Progenitor cell of endocrine pancreas (in vitro differentiated cells): ENCODE measurements at regions not wholly inside any gene's neighbourhood (a gene's known extent, or its start where the extent isn't known, plus 50 kb on each side); places are given as distances from the start of the nearest gene placed in this dataset.

ENCODE experiments used
- DNase-seq: peaks from one replicate; pipeline ENCODE4 v3.0.0; 2021; ENCODE audit warnings: low spot score; ENCODE audit not compliant: unreplicated experiment
- H3K27ac Mint-ChIP-seq: 2 replicates; pipeline ENCODE4 v1.8.0; 2021; ENCODE audit warnings: mild to moderate bottlenecking, moderate library complexity, mixed read lengths
- H3K27me3 Mint-ChIP-seq: 2 replicates; pipeline ENCODE4 v1.8.0; 2021; ENCODE audit warnings: mixed read lengths
- H3K36me3 Mint-ChIP-seq: 2 replicates; pipeline ENCODE4 v1.8.0; 2022; ENCODE audit warnings: mixed read lengths; ENCODE audit not compliant: insufficient read depth
- H3K4me1 Mint-ChIP-seq: 2 replicates; pipeline ENCODE4 v1.8.0; 2021; ENCODE audit warnings: low read depth, mixed read lengths
- H3K4me3 Mint-ChIP-seq: 2 replicates; pipeline ENCODE4 v1.8.0; 2021; ENCODE audit warnings: low read depth, mild to moderate bottlenecking, moderate library complexity, mixed read lengths
- H3K9me3 Mint-ChIP-seq: 2 replicates; pipeline ENCODE4 v1.8.0; 2021; ENCODE audit warnings: low read depth, mixed read lengths
- TF ChIP-seq, protein P1 (sequence below): fragments of 200-600 bp; sonication (generic); IDR thresholded peaks from one replicate; pipeline ENCODE4 v1.5.0; 2021; ENCODE audit warnings: antibody characterized with exemption, mild to moderate bottlenecking; ENCODE audit not compliant: unreplicated experiment

DNA sequence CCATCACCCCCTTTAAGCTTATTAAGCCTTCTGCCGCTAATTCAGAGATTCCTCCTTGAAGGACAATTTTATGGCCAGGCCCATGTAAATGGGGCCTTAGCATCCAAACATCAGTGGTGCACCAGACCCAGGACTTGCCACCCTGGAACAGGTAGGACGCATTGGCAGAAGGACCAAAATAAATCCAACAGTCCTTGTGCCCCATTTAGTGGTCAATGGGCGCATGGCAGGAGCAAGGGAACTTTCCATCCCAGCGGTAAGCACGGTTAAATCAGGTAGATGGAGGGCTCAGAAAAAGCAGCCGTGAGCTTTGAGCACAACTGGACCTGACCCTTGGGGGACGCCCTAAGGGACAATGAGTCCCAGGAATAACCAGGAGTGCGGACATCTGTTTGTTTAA is 540.8 kb upstream of the ROBO1 start:
- no peak for DNase-seq
- Mint-ChIP-seq H3K36me3 (no peaks in the 10 kb centered on the region), H3K4me1 (no peaks in the 10 kb centered on the region), H3K27me3 (no peaks in the 10 kb centered on the region), H3K9me3 (peaks cover 2% of the 10 kb centered on the region), H3K4me3 (no peak overlapping the region), H3K27ac (no peak overlapping the region)
- TF ChIP-seq, protein P1, sequence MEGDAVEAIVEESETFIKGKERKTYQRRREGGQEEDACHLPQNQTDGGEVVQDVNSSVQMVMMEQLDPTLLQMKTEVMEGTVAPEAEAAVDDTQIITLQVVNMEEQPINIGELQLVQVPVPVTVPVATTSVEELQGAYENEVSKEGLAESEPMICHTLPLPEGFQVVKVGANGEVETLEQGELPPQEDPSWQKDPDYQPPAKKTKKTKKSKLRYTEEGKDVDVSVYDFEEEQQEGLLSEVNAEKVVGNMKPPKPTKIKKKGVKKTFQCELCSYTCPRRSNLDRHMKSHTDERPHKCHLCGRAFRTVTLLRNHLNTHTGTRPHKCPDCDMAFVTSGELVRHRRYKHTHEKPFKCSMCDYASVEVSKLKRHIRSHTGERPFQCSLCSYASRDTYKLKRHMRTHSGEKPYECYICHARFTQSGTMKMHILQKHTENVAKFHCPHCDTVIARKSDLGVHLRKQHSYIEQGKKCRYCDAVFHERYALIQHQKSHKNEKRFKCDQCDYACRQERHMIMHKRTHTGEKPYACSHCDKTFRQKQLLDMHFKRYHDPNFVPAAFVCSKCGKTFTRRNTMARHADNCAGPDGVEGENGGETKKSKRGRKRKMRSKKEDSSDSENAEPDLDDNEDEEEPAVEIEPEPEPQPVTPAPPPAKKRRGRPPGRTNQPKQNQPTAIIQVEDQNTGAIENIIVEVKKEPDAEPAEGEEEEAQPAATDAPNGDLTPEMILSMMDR = no peak

DNA sequence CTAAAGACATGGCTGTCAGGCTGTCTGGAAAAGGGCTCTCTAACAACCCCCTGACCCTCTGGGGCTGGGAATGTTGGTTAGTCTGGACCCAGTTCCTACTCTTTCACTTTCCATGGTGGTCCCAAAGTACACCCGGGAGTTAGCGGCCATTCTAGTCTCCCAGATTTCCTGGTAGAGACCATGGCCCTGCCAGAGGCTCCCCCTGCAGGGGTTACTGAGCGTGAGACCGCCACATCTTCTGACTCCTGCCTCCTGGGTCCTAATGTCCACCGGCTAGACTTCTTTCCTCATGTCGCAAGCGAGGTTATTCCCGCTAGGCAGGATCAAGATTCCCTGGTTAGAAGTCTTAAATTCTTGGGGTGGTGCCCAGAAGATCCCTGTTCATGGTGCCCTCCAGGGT is 540.0 kb upstream of the ROBO1 start:
- no peak for DNase-seq
- no peaks in the 10 kb centered on the region for H3K36me3 Mint-ChIP-seq

DNA sequence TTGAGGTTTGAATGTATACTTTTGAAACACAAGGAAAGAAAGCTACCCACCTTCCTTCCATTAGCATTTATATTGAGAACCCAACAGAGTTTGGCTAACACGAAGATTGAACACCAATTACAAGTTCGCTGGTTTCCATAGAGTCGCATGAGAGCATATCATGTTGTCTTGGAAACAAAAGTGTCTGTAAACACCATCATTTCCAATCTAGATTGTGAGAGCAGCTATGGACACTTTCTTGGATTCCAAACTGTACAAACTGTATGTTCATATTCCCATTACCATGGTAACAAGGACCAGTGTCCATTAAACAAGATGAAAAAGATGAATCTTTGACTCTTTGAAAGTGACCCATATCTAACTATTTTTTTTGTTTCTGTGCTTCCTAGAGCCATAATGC is 529.9 kb upstream of the ROBO1 start:
- H3K36me3 Mint-ChIP-seq = no peaks in the 10 kb centered on the region
- TF ChIP-seq, protein P1 = no peak

More for the DNA sequence above, 540.0 kb upstream of the ROBO1 start:
- H3K4me1 Mint-ChIP-seq = no peaks in the 10 kb centered on the region
- H3K27ac Mint-ChIP-seq = no peak overlapping the region
- no peak overlapping the region for H3K4me3 Mint-ChIP-seq
- TF ChIP-seq, protein P1 = no peak
- H3K9me3 Mint-ChIP-seq = no peaks in the 10 kb centered on the region
- no peaks in the 10 kb centered on the region for H3K27me3 Mint-ChIP-seq

DNA sequence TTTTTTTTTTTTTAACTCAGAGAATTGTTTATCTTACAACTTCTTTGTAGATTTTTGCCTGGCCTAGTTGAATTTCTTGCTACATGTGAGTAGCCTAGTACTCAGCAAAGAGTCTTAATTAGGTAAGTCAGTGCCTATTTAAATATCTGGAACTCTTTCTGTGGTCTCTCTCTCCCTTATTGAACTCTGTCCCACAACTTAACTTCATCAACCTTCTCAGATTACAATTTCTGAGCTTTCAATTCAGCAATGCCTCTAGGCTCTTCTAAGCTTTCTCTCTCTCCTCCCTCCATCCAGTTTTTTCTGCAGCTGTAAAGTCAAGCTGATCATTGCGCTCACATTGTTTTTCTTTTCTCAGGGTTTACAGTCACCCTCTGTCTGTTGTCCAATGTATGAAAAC is 517.6 kb upstream of the ROBO1 start:
- Mint-ChIP-seq H3K9me3 (peaks cover 2% of the 10 kb centered on the region), H3K4me1 (peaks cover 14% of the 10 kb centered on the region), H3K36me3 (no peaks in the 10 kb centered on the region), H3K4me3 (no peak overlapping the region), H3K27me3 (no peaks in the 10 kb centered on the region), H3K27ac (no peak overlapping the region)
- TF ChIP-seq, protein P1 = no peak
- DNase-seq = no peak

More for the DNA sequence above, 529.9 kb upstream of the ROBO1 start:
- no peak overlapping the region for H3K27ac Mint-ChIP-seq
- no peak overlapping the region for H3K4me3 Mint-ChIP-seq
- no peak for DNase-seq
- H3K27me3 Mint-ChIP-seq = no peaks in the 10 kb centered on the region
- H3K4me1 Mint-ChIP-seq = no peaks in the 10 kb centered on the region
- no peaks in the 10 kb centered on the region for H3K9me3 Mint-ChIP-seq

DNA sequence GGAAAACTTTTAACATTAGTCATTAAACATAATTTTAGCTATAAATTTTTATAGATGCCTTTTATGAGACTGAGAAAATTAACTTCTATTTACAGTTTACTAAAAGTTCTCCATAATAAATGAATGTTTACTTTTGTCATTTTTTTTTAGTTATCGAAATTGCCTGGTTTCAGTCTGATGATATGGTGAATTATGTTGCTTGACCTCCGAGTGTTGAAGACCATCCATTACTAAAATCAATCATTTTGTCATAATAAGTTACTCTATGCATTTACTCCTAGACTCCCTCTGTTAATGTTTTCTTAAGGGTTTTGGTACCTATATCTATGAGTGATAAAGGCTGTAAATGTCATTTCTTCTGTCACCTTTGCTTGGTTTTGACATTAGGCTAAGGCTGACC is 516.0 kb upstream of the ROBO1 start:
- Mint-ChIP-seq H3K9me3 (peaks cover 2% of the 10 kb centered on the region), H3K27ac (no peak overlapping the region)

More for the DNA sequence above, 516.0 kb upstream of the ROBO1 start:
- Mint-ChIP-seq H3K27me3 (no peaks in the 10 kb centered on the region), H3K36me3 (no peaks in the 10 kb centered on the region), H3K4me1 (peaks cover 14% of the 10 kb centered on the region), H3K4me3 (no peak overlapping the region)
- TF ChIP-seq, protein P1 = no peak
- DNase-seq = no peak
